ENCODE measurements at regions not wholly inside any gene's neighbourhood (a gene's known extent, or its start where the extent isn't known, plus 50 kb on each side); places are given as distances from the start of the nearest gene placed in this dataset.

DNA sequence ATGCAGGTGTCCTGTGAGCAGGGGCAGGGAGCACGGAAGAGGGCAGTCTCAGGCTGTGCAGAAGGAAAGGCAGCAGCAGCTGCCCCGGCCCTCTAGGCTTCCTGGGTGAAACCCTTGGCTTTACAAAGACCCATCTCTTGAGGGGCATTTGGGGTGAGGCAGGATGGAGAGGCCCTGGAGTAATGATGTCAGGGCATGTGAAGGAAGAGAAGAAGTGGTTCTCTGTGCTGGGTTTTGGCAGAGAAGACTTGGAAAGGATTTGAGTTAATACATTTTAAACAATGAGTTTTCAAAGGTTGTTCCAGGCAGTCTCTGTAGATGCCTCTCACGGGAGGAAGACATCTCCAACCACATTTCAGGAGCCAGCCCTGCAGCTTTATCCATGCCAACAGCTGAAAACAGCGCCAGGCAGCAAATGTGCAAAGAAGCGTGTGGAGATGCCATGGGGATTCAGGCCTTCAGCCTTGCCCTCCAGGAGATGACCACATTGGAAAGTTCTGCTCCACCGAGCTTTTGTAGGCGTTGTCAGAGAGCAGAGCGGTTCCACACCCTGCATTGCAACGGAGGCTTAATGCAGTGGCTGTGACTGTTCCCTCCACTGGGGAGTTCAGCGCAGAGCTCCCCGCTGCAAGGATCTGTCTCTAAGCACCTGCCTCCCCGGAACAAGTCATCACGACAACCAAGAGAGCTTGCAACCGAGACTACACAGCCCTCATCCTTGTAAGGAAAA lies 322.8 kb downstream of the UQCRFS1 start:
- no peaks in the 10 kb centered on the region for H3K4me1 ChIP-seq (ENCODE audit: insufficient read depth, low read length, poor library complexity, severe bottlenecking)
- H3K36me3 ChIP-seq (ENCODE audit: insufficient read depth, low read length, poor library complexity, severe bottlenecking) = no peaks in the 10 kb centered on the region
- ChIA-PET CTCF (no interaction called here), POLR2A (ENCODE audit: low non-redundant PET) (no interaction called here)
- H3K9me3 ChIP-seq (ENCODE audit: low read depth, low read length, poor library complexity, severe bottlenecking) = peaks cover 14% of the 10 kb centered on the region
- no peaks in the 10 kb centered on the region for H3K27me3 ChIP-seq (replicated peaks; ENCODE audit: insufficient read depth, low read depth, low read length, poor library complexity)
- DNase-seq (ENCODE audit: low spot score) = no peak
- intact Hi-C loops (cut with micrococcal nuclease; ENCODE audit: unreplicated experiment) = no loop called here
- no peak overlapping the region for H3K27ac ChIP-seq (ENCODE audit: low read depth, low read length, poor library complexity, severe bottlenecking)
- BruUV-seq (replicated peaks) = no TSS peak
- H3K4me3 ChIP-seq (ENCODE audit: low read depth, low read length, poor library complexity, severe bottlenecking) = no peak overlapping the region
- no peak for TF ChIP-seq EZH2 (IDR thresholded peaks at IDR 0.05; ENCODE audit: borderline replicate concordance, low read depth, low read length, poor library complexity, severe bottlenecking)
- TF ChIP-seq, protein P1, sequence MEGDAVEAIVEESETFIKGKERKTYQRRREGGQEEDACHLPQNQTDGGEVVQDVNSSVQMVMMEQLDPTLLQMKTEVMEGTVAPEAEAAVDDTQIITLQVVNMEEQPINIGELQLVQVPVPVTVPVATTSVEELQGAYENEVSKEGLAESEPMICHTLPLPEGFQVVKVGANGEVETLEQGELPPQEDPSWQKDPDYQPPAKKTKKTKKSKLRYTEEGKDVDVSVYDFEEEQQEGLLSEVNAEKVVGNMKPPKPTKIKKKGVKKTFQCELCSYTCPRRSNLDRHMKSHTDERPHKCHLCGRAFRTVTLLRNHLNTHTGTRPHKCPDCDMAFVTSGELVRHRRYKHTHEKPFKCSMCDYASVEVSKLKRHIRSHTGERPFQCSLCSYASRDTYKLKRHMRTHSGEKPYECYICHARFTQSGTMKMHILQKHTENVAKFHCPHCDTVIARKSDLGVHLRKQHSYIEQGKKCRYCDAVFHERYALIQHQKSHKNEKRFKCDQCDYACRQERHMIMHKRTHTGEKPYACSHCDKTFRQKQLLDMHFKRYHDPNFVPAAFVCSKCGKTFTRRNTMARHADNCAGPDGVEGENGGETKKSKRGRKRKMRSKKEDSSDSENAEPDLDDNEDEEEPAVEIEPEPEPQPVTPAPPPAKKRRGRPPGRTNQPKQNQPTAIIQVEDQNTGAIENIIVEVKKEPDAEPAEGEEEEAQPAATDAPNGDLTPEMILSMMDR (conservative IDR thresholded peaks at IDR 0.05; ENCODE audit: low read depth, low read length) = no peak

DNA sequence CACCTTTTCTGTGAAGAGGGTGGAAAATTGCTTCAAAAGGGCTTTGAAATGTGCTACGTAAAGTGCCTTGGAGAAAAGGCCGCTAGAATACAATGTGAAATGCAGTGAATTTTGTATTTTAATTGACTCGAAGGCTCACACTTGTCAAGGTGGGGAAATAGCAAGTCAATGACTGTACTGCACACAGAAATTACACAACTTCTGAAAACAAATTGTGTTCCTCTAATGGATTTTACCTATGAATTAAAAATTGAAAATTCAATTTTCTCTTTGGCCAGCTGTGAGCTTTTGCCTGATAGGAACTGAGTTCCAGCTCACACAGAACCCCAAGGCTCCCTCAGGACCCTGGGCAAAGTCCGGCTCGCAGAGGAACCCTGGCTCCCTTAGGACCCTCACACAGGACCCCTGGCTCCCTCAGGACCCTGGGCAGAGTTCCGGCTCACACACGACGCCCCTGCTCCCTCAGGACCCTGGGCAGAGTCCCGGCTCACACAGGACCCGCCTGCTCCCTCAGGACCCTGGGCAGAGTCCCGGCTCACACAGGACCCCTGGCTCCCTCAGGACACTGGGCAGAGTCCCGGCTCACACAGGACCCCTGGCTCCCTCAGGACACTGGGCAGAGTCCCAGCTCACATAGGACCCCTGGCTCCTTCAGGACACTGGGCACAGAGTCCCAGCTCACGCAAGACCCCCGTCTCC lies 324.9 kb downstream of the UQCRFS1 start:
- ChIA-PET CTCF (no interaction called here), POLR2A (ENCODE audit: low non-redundant PET) (no interaction called here)
- intact Hi-C loops (cut with micrococcal nuclease; ENCODE audit: unreplicated experiment) = no loop called here
- Histone ChIP-seq H3K9me3 (ENCODE audit: low read depth, low read length, poor library complexity, severe bottlenecking) (peaks cover 14% of the 10 kb centered on the region), H3K27me3 (replicated peaks; ENCODE audit: insufficient read depth, low read depth, low read length, poor library complexity) (no peaks in the 10 kb centered on the region), H3K36me3 (ENCODE audit: insufficient read depth, low read length, poor library complexity, severe bottlenecking) (no peaks in the 10 kb centered on the region), H3K27ac (ENCODE audit: low read depth, low read length, poor library complexity, severe bottlenecking) (no peak overlapping the region), H3K4me1 (ENCODE audit: insufficient read depth, low read length, poor library complexity, severe bottlenecking) (no peaks in the 10 kb centered on the region), H3K4me3 (ENCODE audit: low read depth, low read length, poor library complexity, severe bottlenecking) (no peak overlapping the region)
- TF ChIP-seq, protein P1 (conservative IDR thresholded peaks at IDR 0.05; ENCODE audit: low read depth, low read length) = no peak
- TF ChIP-seq EZH2 (IDR thresholded peaks at IDR 0.05; ENCODE audit: borderline replicate concordance, low read depth, low read length, poor library complexity, severe bottlenecking) = no peak
- BruUV-seq (replicated peaks) = no TSS peak
- no peak for DNase-seq (ENCODE audit: low spot score)

DNA sequence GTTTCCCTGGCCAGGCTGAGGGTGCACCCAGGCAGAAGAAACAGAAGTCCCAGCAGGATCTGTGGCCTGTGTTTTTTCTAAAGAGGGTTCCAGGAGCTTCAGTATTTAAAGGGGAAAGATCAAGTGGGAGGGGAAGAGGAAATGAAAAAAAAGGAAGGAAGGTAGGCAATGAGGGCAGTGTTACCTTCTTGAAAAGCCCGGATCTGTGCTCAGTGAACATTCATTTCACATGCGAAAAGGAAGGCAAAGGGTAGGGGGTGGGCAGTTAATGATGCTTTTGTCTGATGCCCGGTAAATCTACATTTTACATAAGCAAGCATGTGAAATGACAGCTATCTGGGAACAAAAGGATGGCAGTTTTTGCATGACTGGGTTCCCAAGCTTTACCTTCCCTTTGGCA lies 326.2 kb downstream of the UQCRFS1 start:
- Histone ChIP-seq H3K27ac (ENCODE audit: low read depth, low read length, poor library complexity, severe bottlenecking) (no peak overlapping the region), H3K4me3 (ENCODE audit: low read depth, low read length, poor library complexity, severe bottlenecking) (no peak overlapping the region), H3K36me3 (ENCODE audit: insufficient read depth, low read length, poor library complexity, severe bottlenecking) (no peaks in the 10 kb centered on the region), H3K4me1 (ENCODE audit: insufficient read depth, low read length, poor library complexity, severe bottlenecking) (no peaks in the 10 kb centered on the region), H3K9me3 (ENCODE audit: low read depth, low read length, poor library complexity, severe bottlenecking) (peaks cover 14% of the 10 kb centered on the region), H3K27me3 (replicated peaks; ENCODE audit: insufficient read depth, low read depth, low read length, poor library complexity) (no peaks in the 10 kb centered on the region)
- no peak for DNase-seq (ENCODE audit: low spot score)
- CTCF ChIA-PET = no interaction called here
- intact Hi-C loops (cut with micrococcal nuclease; ENCODE audit: unreplicated experiment) = no loop called here
- TF ChIP-seq, protein P1 (conservative IDR thresholded peaks at IDR 0.05; ENCODE audit: low read depth, low read length) = no peak
- no peak for TF ChIP-seq EZH2 (IDR thresholded peaks at IDR 0.05; ENCODE audit: borderline replicate concordance, low read depth, low read length, poor library complexity, severe bottlenecking)
- POLR2A ChIA-PET (ENCODE audit: low non-redundant PET) = no interaction called here
- BruUV-seq (replicated peaks) = no TSS peak
